LHCN-M2 (cell line): ENCODE measurements at regions not wholly inside any gene's neighbourhood (a gene's known extent, or its start where the extent isn't known, plus 50 kb on each side); places are given as distances from the start of the nearest gene placed in this dataset.
"Not testable (repeated sequence)": the region's sequence is repeated elsewhere in the genome, so short reads cannot be mapped to it uniquely, and the experiment has no call there.

Source experiments
- DNase-seq: peaks from one replicate; pipeline ENCODE4 v3.0.0-alpha.2; 2012; ENCODE audit warnings: low read depth

- peak; percentile 23 for DNase-seq
Measured at GRCh38 chr6:140401761-140402160, 1027.3 kb upstream of the CITED2 start.

GRCh38 chr6:140398076-140398475 is 1023.6 kb upstream of the CITED2 start:
- DNase-seq, result no peak

GRCh38 chr6:140397106-140397505 is 1022.7 kb upstream of the CITED2 start:
- no peak for DNase-seq

GRCh38 chr6:140393665-140394540 is 1019.5 kb upstream of the CITED2 start:
- DNase-seq, result no peak

- no peak for DNase-seq
Measured at GRCh38 chr6:140388815-140389214, 1014.4 kb upstream of the CITED2 start.

- DNase-seq, result no peak
Measured at GRCh38 chr6:140388192-140388802, 1013.8 kb upstream of the CITED2 start.

- no peak for DNase-seq
Measured at GRCh38 chr6:140385679-140386078, 1011.2 kb upstream of the CITED2 start.

- DNase-seq, result no peak
Measured at GRCh38 chr6:140382355-140382754, 1007.9 kb upstream of the CITED2 start.

GRCh38 chr6:140380427-140381218 is 1006.2 kb upstream of the CITED2 start:
- DNase-seq, result peak; percentile 24

GRCh38 chr6:140379919-140380318 is 1005.5 kb upstream of the CITED2 start:
- peak; percentile 43 for DNase-seq

- no peak for DNase-seq
Measured at GRCh38 chr6:140376209-140376608, 1001.8 kb upstream of the CITED2 start.

GRCh38 chr6:140373728-140374127 is 999.3 kb upstream of the CITED2 start:
- DNase-seq, result not testable (repeated sequence)

- no peak for DNase-seq
Measured at GRCh38 chr6:140372064-140372463, 997.6 kb upstream of the CITED2 start.

- no peak for DNase-seq
Measured at GRCh38 chr6:140370976-140371870, 996.8 kb upstream of the CITED2 start.

- no peak for DNase-seq
Measured at GRCh38 chr6:140370441-140370840, 996.0 kb upstream of the CITED2 start.

- DNase-seq, result peak; percentile 36
Measured at GRCh38 chr6:140366991-140367390, 992.5 kb upstream of the CITED2 start.

- DNase-seq, result no peak
Measured at GRCh38 chr6:140364916-140365315, 990.5 kb upstream of the CITED2 start.

- DNase-seq, result no peak
Measured at GRCh38 chr6:140360651-140361050, 986.2 kb upstream of the CITED2 start.

GRCh38 chr6:140355476-140355875 is 981.0 kb upstream of the CITED2 start:
- DNase-seq, result no peak

- DNase-seq, result no peak
Measured at GRCh38 chr6:140354296-140354695, 979.8 kb upstream of the CITED2 start.

- no peak for DNase-seq
Measured at GRCh38 chr6:140353536-140353935, 979.1 kb upstream of the CITED2 start.
